Panc1 (cell line): ENCODE measurements at regions not wholly inside any gene's neighbourhood (a gene's known extent, or its start where the extent isn't known, plus 50 kb on each side); places are given as distances from the start of the nearest gene placed in this dataset.
"Not testable (repeated sequence)": the region's sequence is repeated elsewhere in the genome, so short reads cannot be mapped to it uniquely, and the experiment has no call there.

ENCODE experiments used
- ATAC-seq: fragments of 200-7000 bp; cut with Tn5 transposase; 2 replicates; pipeline ENCODE4 v1.9.1; 2020; ENCODE audit warnings: mild to moderate bottlenecking, moderate library complexity
- BruUV-seq: library from RNA; stranded (reverse); fragments of 400-500 nt; replicated peaks from 2 replicates; lab custom pipeline; 2021; lab: Mats Ljungman, UMichigan
- CTCF ChIA-PET: fragments of 300-600 bp; sonication (Branson Sonifier 250); formaldehyde crosslinking; loops from one replicate; lab custom pipeline; 2022; ENCODE audit warnings: antibody characterized with exemption; lab: Charles Lee
- POLR2A ChIA-PET: fragments of 300-600 bp; sonication (Branson Sonifier 250); formaldehyde crosslinking; loops from one replicate; lab custom pipeline; 2022; ENCODE audit warnings: antibody characterized with exemption; lab: Charles Lee
- DNase-seq: peaks from one replicate; pipeline ENCODE4 v3.0.0-alpha.2; 2010; ENCODE audit warnings: low read depth, low spot score
- H3K27ac ChIP-seq: 2 replicates; pipeline ENCODE4 v1.5.1; 2011; ENCODE audit warnings: mild to moderate bottlenecking, low read length, inconsistent platforms
- H3K27me3 ChIP-seq: fragments of 200-500 bp; sonication (Bioruptor generic); 2 replicates; pipeline ENCODE4 v1.6.0; 2014; ENCODE audit warnings: low read length, inconsistent platforms; ENCODE audit not compliant: control insufficient read depth, insufficient read depth
- H3K36me3 ChIP-seq: fragments of 200-500 bp; sonication (Bioruptor generic); 2 replicates; pipeline ENCODE4 v1.5.1; 2014; ENCODE audit warnings: inconsistent platforms, mild to moderate bottlenecking, low read length, moderate library complexity; ENCODE audit not compliant: control insufficient read depth, insufficient read depth
- H3K4me1 ChIP-seq: 2 replicates; pipeline ENCODE4 v1.5.1; 2011; ENCODE audit warnings: inconsistent platforms, mild to moderate bottlenecking, low read length, moderate library complexity; ENCODE audit not compliant: control insufficient read depth, insufficient read depth
- H3K4me3 ChIP-seq, 2 experiments: 2 replicates each; pipeline ENCODE4 v1.5.1; 2011 to 2012; ENCODE audit warnings: low read depth in 2 of 2, low read length in 2 of 2, mild to moderate bottlenecking in 2 of 2, inconsistent platforms in 1 of 2, moderate library complexity in 1 of 2
- H3K9me3 ChIP-seq: fragments of 200-500 bp; sonication (Bioruptor generic); 2 replicates; pipeline ENCODE4 v1.5.1; 2014; ENCODE audit warnings: low read depth, mild to moderate bottlenecking, inconsistent platforms, low read length, moderate library complexity; ENCODE audit not compliant: control insufficient read depth, insufficient read depth
- POLR2AphosphoS5 ChIP-seq: IDR thresholded peaks from 2 replicates; pipeline ENCODE4 v1.6.1; 2012; ENCODE audit warnings: mild to moderate bottlenecking, low read depth, low read length, moderate library complexity
- REST ChIP-seq, 2 experiments: IDR thresholded peaks; 2 replicates each; pipeline ENCODE4 v1.6.1; 2011 to 2012; ENCODE audit warnings: low read depth in 2 of 2, control low read depth in 1 of 2, low read length in 1 of 2, mild to moderate bottlenecking in 1 of 2, moderate library complexity in 1 of 2; ENCODE audit not compliant: insufficient read depth in 1 of 2
- SIN3A ChIP-seq: IDR thresholded peaks from 2 replicates; pipeline ENCODE4 v1.6.1; 2012; ENCODE audit warnings: low read depth, mild to moderate bottlenecking, low read length, moderate library complexity, borderline replicate concordance; ENCODE audit not compliant: insufficient read depth
- TCF7L2 ChIP-seq: IDR thresholded peaks from 2 replicates; pipeline ENCODE4 v1.6.1; 2011; ENCODE audit warnings: mild to moderate bottlenecking, low read depth, low read length, inconsistent platforms
- in situ Hi-C: cut with HindIII; loops from 2 replicates; pipeline ENCODE4 v1.10.0; 2016; ENCODE audit warnings: low sequenced_read_pairs, low pct_unique_long_range_greater_than_20kb
- intact Hi-C: fragments of 100-400 bp; cut with micrococcal nuclease; formaldehyde crosslinking; loops from one replicate; pipeline ENCODE4 v1.10.0; 2022; ENCODE audit not compliant: unreplicated experiment
- TF ChIP-seq, protein P1 (sequence below): fragments of 450-650 bp; IDR thresholded peaks from 2 replicates; pipeline ENCODE4 v1.5.1; 2017; ENCODE audit warnings: mild to moderate bottlenecking

DNA sequence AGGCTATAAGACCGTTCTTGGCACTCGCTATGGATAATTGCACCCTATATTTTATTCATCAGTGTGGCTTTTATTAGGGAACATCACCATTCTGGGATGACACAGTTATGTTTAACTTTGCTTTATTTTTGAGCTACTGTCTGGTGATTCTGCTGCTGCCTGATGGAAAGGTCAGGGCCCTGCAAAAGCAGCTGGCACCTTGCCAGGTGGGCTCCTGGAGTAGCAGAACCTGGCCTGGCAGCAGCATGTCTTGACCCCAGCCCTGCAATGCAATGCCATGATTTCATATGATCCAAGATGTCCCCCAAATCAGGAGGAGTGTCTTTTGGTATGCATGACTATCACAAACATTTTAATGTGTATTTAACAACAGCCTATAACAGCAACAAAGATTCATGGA lies 228.4 kb upstream of the RSPO3 start:
- ChIA-PET CTCF (no interaction called here), POLR2A (no interaction called here)
- Histone ChIP-seq H3K4me3 (no peak overlapping the region), H3K27me3 (no peaks in the 10 kb centered on the region), H3K27ac (no peak overlapping the region), H3K9me3 (no peaks in the 10 kb centered on the region), H3K36me3 (no peaks in the 10 kb centered on the region), H3K4me1 (no peaks in the 10 kb centered on the region)
- DNase-seq, result no peak
- in situ Hi-C loops (no loop called here), intact Hi-C loops (no loop called here)
- no TSS peak for BruUV-seq
- no peak for ATAC-seq
- no peak for TF ChIP-seq REST (IDR thresholded peaks at IDR 0.05; ENCODE audit: insufficient read depth in 1 of 2, low read depth in 2 of 2, low read length in 1 of 2)
- TF ChIP-seq SIN3A, result no peak
- no peak for TF ChIP-seq TCF7L2

- DNase-seq (no peak), ATAC-seq (no peak)
- no peaks in the 10 kb centered on the region for H3K27me3 ChIP-seq
- intact Hi-C loops, result no loop called here
- BruUV-seq, result no TSS peak
- no peaks in the 10 kb centered on the region for H3K36me3 ChIP-seq
- H3K4me3 ChIP-seq, result no peak overlapping the region
- ChIA-PET POLR2A (no interaction called here), CTCF (no interaction called here)
- no peak for TF ChIP-seq POLR2AphosphoS5
- TF ChIP-seq TCF7L2, result no peak
- TF ChIP-seq REST (IDR thresholded peaks at IDR 0.05; ENCODE audit: insufficient read depth in 1 of 2, low read depth in 2 of 2, low read length in 1 of 2), result no peak
- TF ChIP-seq, protein P1, sequence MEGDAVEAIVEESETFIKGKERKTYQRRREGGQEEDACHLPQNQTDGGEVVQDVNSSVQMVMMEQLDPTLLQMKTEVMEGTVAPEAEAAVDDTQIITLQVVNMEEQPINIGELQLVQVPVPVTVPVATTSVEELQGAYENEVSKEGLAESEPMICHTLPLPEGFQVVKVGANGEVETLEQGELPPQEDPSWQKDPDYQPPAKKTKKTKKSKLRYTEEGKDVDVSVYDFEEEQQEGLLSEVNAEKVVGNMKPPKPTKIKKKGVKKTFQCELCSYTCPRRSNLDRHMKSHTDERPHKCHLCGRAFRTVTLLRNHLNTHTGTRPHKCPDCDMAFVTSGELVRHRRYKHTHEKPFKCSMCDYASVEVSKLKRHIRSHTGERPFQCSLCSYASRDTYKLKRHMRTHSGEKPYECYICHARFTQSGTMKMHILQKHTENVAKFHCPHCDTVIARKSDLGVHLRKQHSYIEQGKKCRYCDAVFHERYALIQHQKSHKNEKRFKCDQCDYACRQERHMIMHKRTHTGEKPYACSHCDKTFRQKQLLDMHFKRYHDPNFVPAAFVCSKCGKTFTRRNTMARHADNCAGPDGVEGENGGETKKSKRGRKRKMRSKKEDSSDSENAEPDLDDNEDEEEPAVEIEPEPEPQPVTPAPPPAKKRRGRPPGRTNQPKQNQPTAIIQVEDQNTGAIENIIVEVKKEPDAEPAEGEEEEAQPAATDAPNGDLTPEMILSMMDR, result no peak
- no peak for TF ChIP-seq SIN3A
- H3K4me1 ChIP-seq, result no peaks in the 10 kb centered on the region
- H3K27ac ChIP-seq, result no peak overlapping the region
- no peaks in the 10 kb centered on the region for H3K9me3 ChIP-seq
- in situ Hi-C loops, result no loop called here
Measured at GRCh38 chr6:126891158-126891557, 227.3 kb upstream of the RSPO3 start.

- H3K27me3 ChIP-seq, H3K4me1 ChIP-seq, POLR2A ChIA-PET, H3K27ac ChIP-seq, CTCF ChIA-PET, DNase-seq, H3K4me3 ChIP-seq, H3K9me3 ChIP-seq, ATAC-seq, intact Hi-C loops, H3K36me3 ChIP-seq, in situ Hi-C loops, BruUV-seq: not testable (repeated sequence)
Measured at GRCh38 chr6:126892869-126893268, 225.6 kb upstream of the RSPO3 start.
